ENCODE measurements at regions not wholly inside any gene's neighbourhood (a gene's known extent, or its start where the extent isn't known, plus 50 kb on each side); places are given as distances from the start of the nearest gene placed in this dataset.

DNA sequence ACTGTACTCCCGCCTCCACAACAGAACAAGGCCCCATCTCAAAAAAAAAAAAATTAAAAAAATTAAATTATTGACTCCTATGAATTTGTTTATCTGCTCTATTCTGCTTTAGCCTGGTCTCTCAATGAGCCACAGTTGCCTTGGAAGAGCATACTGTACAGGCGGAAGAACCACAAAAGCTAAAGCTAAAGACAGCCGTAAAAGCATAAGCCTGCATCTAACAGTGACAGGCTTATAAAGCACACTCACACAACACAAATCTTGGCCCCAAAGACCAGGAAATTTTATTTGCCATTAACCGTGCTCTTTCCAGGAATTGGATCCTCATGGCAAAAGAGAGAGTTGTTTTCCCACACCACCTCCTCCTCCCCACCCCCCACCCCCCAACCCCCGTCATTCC lies 53.5 kb upstream of the KLF3 start:
- BruUV-seq (replicated peaks): no TSS peak
- Histone ChIP-seq H3K36me3 (ENCODE audit: control insufficient read depth in 1 of 2, insufficient read depth in 2 of 2, low read length in 2 of 2) (no peaks in the 10 kb centered on the region), H3K9me2 (ENCODE audit: insufficient read depth) (no peaks in the 10 kb centered on the region), H3K9me3 (ENCODE audit: control insufficient read depth in 1 of 2, insufficient read depth in 1 of 2, low read depth in 1 of 2, low read length in 2 of 2) (no peaks in the 10 kb centered on the region), H2AFZ (ENCODE audit: low read depth, low read length, poor library complexity, severe bottlenecking) (no peak overlapping the region), H3K79me2 (ENCODE audit: insufficient read depth, low read length) (no peaks in the 10 kb centered on the region), H4K20me1 (ENCODE audit: insufficient read depth) (no peaks in the 10 kb centered on the region), H3K4me2 (ENCODE audit: low read length) (no peak overlapping the region), H3K9ac (ENCODE audit: low read length) (no peak overlapping the region), H3K4me1 (ENCODE audit: control insufficient read depth in 1 of 2, insufficient read depth in 2 of 2, low read length in 2 of 2) (no peaks in the 10 kb centered on the region; a peak in 1 of 4 replicates), H3K27me3 (ENCODE audit: insufficient read depth, low read length) (no peaks in the 10 kb centered on the region), H3K4me3 (replicated peaks in 1 of 2; ENCODE audit: low read depth in 1 of 2, low read length in 2 of 2) (no peak overlapping the region), H3K27ac (ENCODE audit: low read depth, low read length) (no peak overlapping the region)
- no peak for TF ChIP-seq SP1 (IDR thresholded peaks at IDR 0.05; ENCODE audit: low read depth)
- TF ChIP-seq FOSL1 (IDR thresholded peaks at IDR 0.05; ENCODE audit: low read depth): no peak
- TF ChIP-seq, protein P1, sequence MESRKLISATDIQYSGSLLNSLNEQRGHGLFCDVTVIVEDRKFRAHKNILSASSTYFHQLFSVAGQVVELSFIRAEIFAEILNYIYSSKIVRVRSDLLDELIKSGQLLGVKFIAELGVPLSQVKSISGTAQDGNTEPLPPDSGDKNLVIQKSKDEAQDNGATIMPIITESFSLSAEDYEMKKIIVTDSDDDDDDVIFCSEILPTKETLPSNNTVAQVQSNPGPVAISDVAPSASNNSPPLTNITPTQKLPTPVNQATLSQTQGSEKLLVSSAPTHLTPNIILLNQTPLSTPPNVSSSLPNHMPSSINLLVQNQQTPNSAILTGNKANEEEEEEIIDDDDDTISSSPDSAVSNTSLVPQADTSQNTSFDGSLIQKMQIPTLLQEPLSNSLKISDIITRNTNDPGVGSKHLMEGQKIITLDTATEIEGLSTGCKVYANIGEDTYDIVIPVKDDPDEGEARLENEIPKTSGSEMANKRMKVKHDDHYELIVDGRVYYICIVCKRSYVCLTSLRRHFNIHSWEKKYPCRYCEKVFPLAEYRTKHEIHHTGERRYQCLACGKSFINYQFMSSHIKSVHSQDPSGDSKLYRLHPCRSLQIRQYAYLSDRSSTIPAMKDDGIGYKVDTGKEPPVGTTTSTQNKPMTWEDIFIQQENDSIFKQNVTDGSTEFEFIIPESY (IDR thresholded peaks at IDR 0.05; ENCODE audit: extremely low read depth, insufficient replicate concordance, low read length): no peak
- TF ChIP-seq EZH2phosphoT487 (IDR thresholded peaks at IDR 0.05; ENCODE audit: borderline replicate concordance): no peak
- no peak for TF ChIP-seq TCF7L2 (IDR thresholded peaks at IDR 0.05; ENCODE audit: borderline replicate concordance, extremely low read depth, insufficient read depth, insufficient read length)
- no peak for TF ChIP-seq SIN3A (IDR thresholded peaks at IDR 0.05; ENCODE audit: low read depth)
- no peak for TF ChIP-seq EZH2 (IDR thresholded peaks at IDR 0.05)
- TF ChIP-seq SRF (IDR thresholded peaks at IDR 0.05; ENCODE audit: low read depth): no peak
- TF ChIP-seq ELF1 (IDR thresholded peaks at IDR 0.05; ENCODE audit: borderline replicate concordance, low read depth): no peak
- TF ChIP-seq, protein P2, sequence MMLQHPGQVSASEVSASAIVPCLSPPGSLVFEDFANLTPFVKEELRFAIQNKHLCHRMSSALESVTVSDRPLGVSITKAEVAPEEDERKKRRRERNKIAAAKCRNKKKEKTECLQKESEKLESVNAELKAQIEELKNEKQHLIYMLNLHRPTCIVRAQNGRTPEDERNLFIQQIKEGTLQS (IDR thresholded peaks at IDR 0.05): no peak
- TF ChIP-seq, protein P3, sequence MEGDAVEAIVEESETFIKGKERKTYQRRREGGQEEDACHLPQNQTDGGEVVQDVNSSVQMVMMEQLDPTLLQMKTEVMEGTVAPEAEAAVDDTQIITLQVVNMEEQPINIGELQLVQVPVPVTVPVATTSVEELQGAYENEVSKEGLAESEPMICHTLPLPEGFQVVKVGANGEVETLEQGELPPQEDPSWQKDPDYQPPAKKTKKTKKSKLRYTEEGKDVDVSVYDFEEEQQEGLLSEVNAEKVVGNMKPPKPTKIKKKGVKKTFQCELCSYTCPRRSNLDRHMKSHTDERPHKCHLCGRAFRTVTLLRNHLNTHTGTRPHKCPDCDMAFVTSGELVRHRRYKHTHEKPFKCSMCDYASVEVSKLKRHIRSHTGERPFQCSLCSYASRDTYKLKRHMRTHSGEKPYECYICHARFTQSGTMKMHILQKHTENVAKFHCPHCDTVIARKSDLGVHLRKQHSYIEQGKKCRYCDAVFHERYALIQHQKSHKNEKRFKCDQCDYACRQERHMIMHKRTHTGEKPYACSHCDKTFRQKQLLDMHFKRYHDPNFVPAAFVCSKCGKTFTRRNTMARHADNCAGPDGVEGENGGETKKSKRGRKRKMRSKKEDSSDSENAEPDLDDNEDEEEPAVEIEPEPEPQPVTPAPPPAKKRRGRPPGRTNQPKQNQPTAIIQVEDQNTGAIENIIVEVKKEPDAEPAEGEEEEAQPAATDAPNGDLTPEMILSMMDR (IDR thresholded peaks at IDR 0.05 in 2 of 3, conservative IDR thresholded peaks at IDR 0.05 in 1 of 3; ENCODE audit: borderline replicate concordance in 1 of 3, insufficient read depth in 1 of 3, low read depth in 2 of 3, low read length in 2 of 3): no peak
- TF ChIP-seq EGR1 (IDR thresholded peaks at IDR 0.05; ENCODE audit: low read depth): no peak
- no peak for TF ChIP-seq ZFX (IDR thresholded peaks at IDR 0.05)
- TF ChIP-seq JUND (IDR thresholded peaks at IDR 0.05): no peak
- TF ChIP-seq CBX3 (IDR thresholded peaks at IDR 0.05; ENCODE audit: low read depth): no peak
- TF ChIP-seq CEBPB (IDR thresholded peaks at IDR 0.05; ENCODE audit: low read depth): no peak
- TF ChIP-seq ZNF274 (IDR thresholded peaks at IDR 0.05; ENCODE audit: low read depth, low read length): no peak
- no peak for TF ChIP-seq YY1 (IDR thresholded peaks at IDR 0.05; ENCODE audit: extremely low read depth, insufficient replicate concordance, low read depth, low read length)
- TF ChIP-seq, protein P4, sequence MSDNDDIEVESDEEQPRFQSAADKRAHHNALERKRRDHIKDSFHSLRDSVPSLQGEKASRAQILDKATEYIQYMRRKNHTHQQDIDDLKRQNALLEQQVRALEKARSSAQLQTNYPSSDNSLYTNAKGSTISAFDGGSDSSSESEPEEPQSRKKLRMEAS (IDR thresholded peaks at IDR 0.05): no peak
- ChIA-PET RAD21 (ENCODE audit: low non-redundant PET in 1 of 2, low total read pairs in 2 of 2, uncharacterized antibody in 2 of 2, unreplicated experiment in 2 of 2) (interaction anchor here in 1 of 2 experiments (0.5 kb wide), 1 partner anchor 35 kb away, joined by 3 read pairs; no protein-coding TSS in a partner anchor), CTCF (no interaction called here), POLR2A (no interaction called here)
- ATAC-seq (no peak), DNase-seq (ENCODE audit: low read depth, low spot score) (no peak)
- intact Hi-C loops (cut with micrococcal nuclease): no loop called here
